ENCODE measurements at regions not wholly inside any gene's neighbourhood (a gene's known extent, or its start where the extent isn't known, plus 50 kb on each side); places are given as distances from the start of the nearest gene placed in this dataset.
"Not testable (repeated sequence)": the region's sequence is repeated elsewhere in the genome, so short reads cannot be mapped to it uniquely, and the experiment has no call there.

DNA sequence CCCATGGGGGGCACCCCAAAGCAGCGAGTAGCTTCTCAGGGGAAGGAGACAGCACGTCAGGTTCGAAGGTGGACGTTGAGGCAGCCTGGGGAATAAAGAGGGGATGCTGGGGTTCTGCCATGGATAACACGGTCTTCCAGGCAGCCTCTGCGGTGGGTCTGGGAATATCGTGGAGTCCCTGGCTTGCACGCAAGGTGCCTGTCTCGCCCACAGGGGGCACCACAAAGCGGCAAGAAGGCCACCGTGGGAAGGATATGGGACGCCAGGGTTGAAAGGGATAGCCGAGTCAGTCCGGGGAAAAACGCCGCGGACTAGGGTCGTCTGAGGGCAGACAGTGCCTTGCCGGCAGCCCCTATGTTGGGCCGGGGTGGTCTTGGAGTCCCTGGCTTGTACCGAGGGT, 316.9 kb downstream of the CDY2B start:
- DNase-seq; H3K9me3 Mint-ChIP-seq (ENCODE audit: low read depth); H3K27ac Mint-ChIP-seq; H3K4me1 Mint-ChIP-seq; H3K36me3 Mint-ChIP-seq (ENCODE audit: low read depth); CTCF ChIA-PET; H3K27me3 Mint-ChIP-seq; ATAC-seq; intact Hi-C loops (cut with DNase I, micrococcal nuclease); H3K4me3 Mint-ChIP-seq; POLR2A ChIA-PET: not testable (repeated sequence)
